GM18951 (cell line): ENCODE measurements at regions not wholly inside any gene's neighbourhood (a gene's known extent, or its start where the extent isn't known, plus 50 kb on each side); places are given as distances from the start of the nearest gene placed in this dataset.

Experiments
- POLR2A ChIP-seq: IDR thresholded peaks from 4 replicates; pipeline ENCODE4 v1.6.1; 2011; ENCODE audit warnings: mild to moderate bottlenecking; ENCODE audit not compliant: insufficient read length, insufficient read depth; ENCODE audit errors: extremely low read depth
- in situ Hi-C: fragments of 300-500 bp; cut with MboI; formaldehyde crosslinking; loops from one replicate; pipeline ENCODE4 v1.12.0; 2022; ENCODE audit warnings: low sequenced_read_pairs, mixed read lengths, inconsistent platforms; ENCODE audit not compliant: unreplicated experiment

GRCh38 chr21:17987382-17988101 is 168.4 kb upstream of the C21orf91 start:
- in situ Hi-C loops = no loop called here
- TF ChIP-seq POLR2A = no peak

GRCh38 chr21:17981060-17981740 is 162.0 kb upstream of the C21orf91 start:
- in situ Hi-C loops = no loop called here
- TF ChIP-seq POLR2A = no peak

GRCh38 chr21:17979763-17980162 is 160.6 kb upstream of the C21orf91 start:
- no peak for TF ChIP-seq POLR2A
- in situ Hi-C loops = no loop called here

- in situ Hi-C loops = no loop called here
- TF ChIP-seq POLR2A = no peak
Observed at GRCh38 chr21:17978895-17979294, 159.7 kb upstream of the C21orf91 start.

- in situ Hi-C loops = no loop called here
- TF ChIP-seq POLR2A = no peak
Observed at GRCh38 chr21:17976691-17977090, 157.5 kb upstream of the C21orf91 start.

GRCh38 chr21:17976139-17976538 is 157.0 kb upstream of the C21orf91 start:
- in situ Hi-C loops = no loop called here
- TF ChIP-seq POLR2A = no peak

- in situ Hi-C loops = no loop called here
- no peak for TF ChIP-seq POLR2A
Observed at GRCh38 chr21:17967319-17967718, 148.2 kb upstream of the C21orf91 start.

- in situ Hi-C loops = no loop called here
- TF ChIP-seq POLR2A = no peak
Observed at GRCh38 chr21:17964716-17965115, 145.6 kb upstream of the C21orf91 start.

GRCh38 chr21:17964199-17964598 is 145.0 kb upstream of the C21orf91 start:
- TF ChIP-seq POLR2A = no peak
- in situ Hi-C loops = no loop called here

- TF ChIP-seq POLR2A = no peak
- in situ Hi-C loops = no loop called here
Observed at GRCh38 chr21:17950591-17950990, 131.4 kb upstream of the C21orf91 start.

GRCh38 chr21:17949421-17949820 is 130.3 kb upstream of the C21orf91 start:
- in situ Hi-C loops = no loop called here
- no peak for TF ChIP-seq POLR2A

- in situ Hi-C loops = no loop called here
- TF ChIP-seq POLR2A = no peak
Observed at GRCh38 chr21:17947531-17947930, 128.4 kb upstream of the C21orf91 start.

- no peak for TF ChIP-seq POLR2A
- in situ Hi-C loops = no loop called here
Observed at GRCh38 chr21:17931080-17931479, 111.9 kb upstream of the C21orf91 start.

GRCh38 chr21:17930093-17930492 is 110.9 kb upstream of the C21orf91 start:
- TF ChIP-seq POLR2A = no peak
- in situ Hi-C loops = no loop called here
